Mesothelial cell of epicardium (in vitro differentiated cells): ENCODE measurements at regions not wholly inside any gene's neighbourhood (a gene's known extent, or its start where the extent isn't known, plus 50 kb on each side); places are given as distances from the start of the nearest gene placed in this dataset.
"Not testable (repeated sequence)": the region's sequence is repeated elsewhere in the genome, so short reads cannot be mapped to it uniquely, and the experiment has no call there.

Source experiments
- DNase-seq, 2 experiments: peaks; one replicate each; pipeline ENCODE4 v3.0.0; 2021; ENCODE audit warnings: low spot score in 2 of 2; ENCODE audit not compliant: unreplicated experiment in 2 of 2
- H3K27ac Mint-ChIP-seq: 2 replicates; pipeline ENCODE4 v1.8.0; 2021; ENCODE audit warnings: mixed read lengths
- H3K27me3 Mint-ChIP-seq: 2 replicates; pipeline ENCODE4 v1.8.0; 2021; ENCODE audit warnings: low read depth, mixed read lengths
- H3K36me3 Mint-ChIP-seq: 2 replicates; pipeline ENCODE4 v1.8.0; 2021; ENCODE audit warnings: mixed read lengths
- H3K4me1 Mint-ChIP-seq: 2 replicates; pipeline ENCODE4 v1.8.0; 2021; ENCODE audit warnings: mixed read lengths
- H3K4me3 Mint-ChIP-seq: 2 replicates; pipeline ENCODE4 v1.8.0; 2021; ENCODE audit warnings: mild to moderate bottlenecking, moderate library complexity, mixed read lengths
- H3K9me3 Mint-ChIP-seq: 2 replicates; pipeline ENCODE4 v1.8.0; 2021; ENCODE audit warnings: mixed read lengths
- CTCF ChIP-seq: fragments of 200-600 bp; sonication (generic); IDR thresholded peaks from one replicate; pipeline ENCODE4 v1.5.0; 2021; ENCODE audit warnings: antibody characterized with exemption; ENCODE audit not compliant: unreplicated experiment

- Mint-ChIP-seq H3K27ac (no peak overlapping the region), H3K36me3 (no peaks in the 10 kb centered on the region), H3K27me3 (no peaks in the 10 kb centered on the region), H3K4me3 (no peak overlapping the region), H3K4me1 (peaks cover 2% of the 10 kb centered on the region), H3K9me3 (no peaks in the 10 kb centered on the region)
- DNase-seq = no peak
- TF ChIP-seq CTCF = no peak
Measured at GRCh38 chr5:67897431-67897830, 318.1 kb upstream of the PIK3R1 start.

GRCh38 chr5:67896930-67897313 is 318.6 kb upstream of the PIK3R1 start:
- Mint-ChIP-seq H3K4me1 (no peaks in the 10 kb centered on the region), H3K9me3 (peaks cover 4% of the 10 kb centered on the region), H3K27ac (no peak overlapping the region), H3K36me3 (no peaks in the 10 kb centered on the region), H3K4me3 (no peak overlapping the region), H3K27me3 (no peaks in the 10 kb centered on the region)
- no peak for DNase-seq
- TF ChIP-seq CTCF = no peak

- H3K27me3 Mint-ChIP-seq = no peaks in the 10 kb centered on the region
- no peak for DNase-seq
- no peak for TF ChIP-seq CTCF
Measured at GRCh38 chr5:67896311-67896929, 319.1 kb upstream of the PIK3R1 start.

GRCh38 chr5:67889870-67890269 is 325.7 kb upstream of the PIK3R1 start:
- DNase-seq, H3K27ac Mint-ChIP-seq, H3K4me3 Mint-ChIP-seq, H3K27me3 Mint-ChIP-seq, H3K4me1 Mint-ChIP-seq, H3K36me3 Mint-ChIP-seq, H3K9me3 Mint-ChIP-seq: not testable (repeated sequence)

More at GRCh38 chr5:67896311-67896929, 319.1 kb upstream of the PIK3R1 start:
- Mint-ChIP-seq H3K4me3 (no peak overlapping the region), H3K27ac (no peak overlapping the region), H3K9me3 (peaks cover 7% of the 10 kb centered on the region), H3K36me3 (peaks cover 2% of the 10 kb centered on the region), H3K4me1 (no peaks in the 10 kb centered on the region)

GRCh38 chr5:67887748-67888161 is 327.8 kb upstream of the PIK3R1 start:
- no peak for TF ChIP-seq CTCF
- no peak for DNase-seq
- H3K4me3 Mint-ChIP-seq = no peak overlapping the region
- H3K27ac Mint-ChIP-seq = no peak overlapping the region
- peaks cover 7% of the 10 kb centered on the region for H3K4me1 Mint-ChIP-seq
- peaks cover 7% of the 10 kb centered on the region for H3K9me3 Mint-ChIP-seq
- peaks cover 2% of the 10 kb centered on the region for H3K36me3 Mint-ChIP-seq
- no peaks in the 10 kb centered on the region for H3K27me3 Mint-ChIP-seq

- Mint-ChIP-seq H3K4me1 (peaks cover 7% of the 10 kb centered on the region), H3K27me3 (no peaks in the 10 kb centered on the region), H3K36me3 (peaks cover 3% of the 10 kb centered on the region), H3K9me3 (peaks cover 6% of the 10 kb centered on the region), H3K27ac (no peak overlapping the region), H3K4me3 (no peak overlapping the region)
- DNase-seq = no peak
- no peak for TF ChIP-seq CTCF
Measured at GRCh38 chr5:67886761-67887160, 328.8 kb upstream of the PIK3R1 start.
